C4-2B (cell line): ENCODE measurements at regions not wholly inside any gene's neighbourhood (a gene's known extent, or its start where the extent isn't known, plus 50 kb on each side); places are given as distances from the start of the nearest gene placed in this dataset.

Experiments used
- ZFX ChIP-seq: fragments of 450-650 bp; IDR thresholded peaks from 2 replicates; pipeline ENCODE4 v1.6.1; 2017
- TF ChIP-seq, protein P1 (sequence below): fragments of 450-650 bp; conservative IDR thresholded peaks from 2 replicates; pipeline ENCODE4 v1.5.1; 2017; ENCODE audit warnings: mild to moderate bottlenecking

DNA sequence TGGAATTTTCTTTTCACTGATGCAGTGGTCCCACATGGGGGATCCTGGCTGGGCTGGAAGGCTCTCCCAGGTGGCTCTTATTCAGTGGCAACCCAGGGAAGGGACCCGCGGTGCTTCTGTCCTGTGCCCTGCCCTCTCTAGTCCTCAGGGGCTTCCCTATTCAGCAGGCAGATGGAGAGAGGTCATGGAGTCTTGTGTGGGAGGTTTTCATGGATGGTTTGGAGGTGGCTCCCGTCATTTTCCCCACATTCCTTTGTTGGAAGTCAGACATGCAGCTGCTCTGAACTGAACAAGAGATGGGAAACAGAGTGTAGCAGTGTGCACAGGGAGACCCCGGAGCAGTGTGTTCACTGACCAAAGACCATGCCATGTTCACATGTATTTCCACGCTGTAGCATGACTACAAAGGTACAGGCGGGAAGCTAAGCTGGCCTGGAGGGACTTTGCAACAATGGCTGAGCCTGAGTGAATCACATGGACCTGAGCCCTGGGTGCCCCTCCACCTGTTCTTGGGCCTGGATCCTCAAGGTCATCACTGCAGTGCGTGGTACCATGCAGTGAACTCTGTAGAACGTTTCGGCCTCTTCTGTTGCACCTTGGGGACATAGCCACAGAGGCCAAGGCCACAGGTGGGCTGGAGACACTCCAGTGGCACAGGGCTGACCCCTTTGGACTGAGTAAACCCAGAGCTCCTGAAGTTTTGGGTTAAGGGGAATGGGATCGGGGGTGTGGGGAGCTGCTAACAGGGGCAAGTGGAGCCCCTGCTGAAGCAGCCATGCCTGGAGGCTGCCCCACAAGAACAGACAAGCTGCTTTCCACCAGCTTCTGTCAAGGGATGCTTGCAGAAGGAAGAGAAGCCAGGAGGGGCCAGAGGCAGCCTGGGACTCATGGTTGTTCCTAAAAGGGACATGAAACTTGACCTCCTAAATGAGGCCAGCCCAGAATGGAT is 123.0 kb downstream of the ASB7 start:
- TF ChIP-seq, protein P1, sequence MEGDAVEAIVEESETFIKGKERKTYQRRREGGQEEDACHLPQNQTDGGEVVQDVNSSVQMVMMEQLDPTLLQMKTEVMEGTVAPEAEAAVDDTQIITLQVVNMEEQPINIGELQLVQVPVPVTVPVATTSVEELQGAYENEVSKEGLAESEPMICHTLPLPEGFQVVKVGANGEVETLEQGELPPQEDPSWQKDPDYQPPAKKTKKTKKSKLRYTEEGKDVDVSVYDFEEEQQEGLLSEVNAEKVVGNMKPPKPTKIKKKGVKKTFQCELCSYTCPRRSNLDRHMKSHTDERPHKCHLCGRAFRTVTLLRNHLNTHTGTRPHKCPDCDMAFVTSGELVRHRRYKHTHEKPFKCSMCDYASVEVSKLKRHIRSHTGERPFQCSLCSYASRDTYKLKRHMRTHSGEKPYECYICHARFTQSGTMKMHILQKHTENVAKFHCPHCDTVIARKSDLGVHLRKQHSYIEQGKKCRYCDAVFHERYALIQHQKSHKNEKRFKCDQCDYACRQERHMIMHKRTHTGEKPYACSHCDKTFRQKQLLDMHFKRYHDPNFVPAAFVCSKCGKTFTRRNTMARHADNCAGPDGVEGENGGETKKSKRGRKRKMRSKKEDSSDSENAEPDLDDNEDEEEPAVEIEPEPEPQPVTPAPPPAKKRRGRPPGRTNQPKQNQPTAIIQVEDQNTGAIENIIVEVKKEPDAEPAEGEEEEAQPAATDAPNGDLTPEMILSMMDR, result no peak
- no peak for TF ChIP-seq ZFX
